ENCODE measurements at regions not wholly inside any gene's neighbourhood (a gene's known extent, or its start where the extent isn't known, plus 50 kb on each side); places are given as distances from the start of the nearest gene placed in this dataset.

DNA sequence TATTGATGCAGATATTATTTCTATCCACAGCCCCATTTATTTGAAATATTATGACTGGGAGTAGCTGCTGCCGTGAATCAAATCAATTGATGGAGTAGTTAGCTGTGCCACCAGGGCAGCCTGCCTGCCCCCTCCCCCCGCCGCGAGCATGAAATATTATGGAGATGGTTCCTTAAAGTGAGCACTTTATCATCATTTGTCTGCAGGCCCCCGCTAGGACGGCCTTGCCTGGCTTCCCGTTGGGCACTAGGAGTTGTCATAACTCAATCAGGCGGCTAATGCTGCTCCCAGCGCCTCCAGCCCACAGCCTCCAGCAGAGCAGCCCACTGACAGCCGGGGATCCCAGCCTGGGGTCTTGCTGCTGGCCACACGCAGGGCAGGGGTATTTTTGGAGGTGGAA lies 173.9 kb downstream of the SALL1 start:
- no peak overlapping the region for H3K4me3 ChIP-seq (ENCODE audit: control insufficient read depth, low read depth, low read length)
- DNase-seq (ENCODE audit: low read depth): no peak
- TF ChIP-seq, protein P1, sequence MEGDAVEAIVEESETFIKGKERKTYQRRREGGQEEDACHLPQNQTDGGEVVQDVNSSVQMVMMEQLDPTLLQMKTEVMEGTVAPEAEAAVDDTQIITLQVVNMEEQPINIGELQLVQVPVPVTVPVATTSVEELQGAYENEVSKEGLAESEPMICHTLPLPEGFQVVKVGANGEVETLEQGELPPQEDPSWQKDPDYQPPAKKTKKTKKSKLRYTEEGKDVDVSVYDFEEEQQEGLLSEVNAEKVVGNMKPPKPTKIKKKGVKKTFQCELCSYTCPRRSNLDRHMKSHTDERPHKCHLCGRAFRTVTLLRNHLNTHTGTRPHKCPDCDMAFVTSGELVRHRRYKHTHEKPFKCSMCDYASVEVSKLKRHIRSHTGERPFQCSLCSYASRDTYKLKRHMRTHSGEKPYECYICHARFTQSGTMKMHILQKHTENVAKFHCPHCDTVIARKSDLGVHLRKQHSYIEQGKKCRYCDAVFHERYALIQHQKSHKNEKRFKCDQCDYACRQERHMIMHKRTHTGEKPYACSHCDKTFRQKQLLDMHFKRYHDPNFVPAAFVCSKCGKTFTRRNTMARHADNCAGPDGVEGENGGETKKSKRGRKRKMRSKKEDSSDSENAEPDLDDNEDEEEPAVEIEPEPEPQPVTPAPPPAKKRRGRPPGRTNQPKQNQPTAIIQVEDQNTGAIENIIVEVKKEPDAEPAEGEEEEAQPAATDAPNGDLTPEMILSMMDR (conservative IDR thresholded peaks at IDR 0.05; ENCODE audit: control insufficient read depth, insufficient read depth, low read depth, low read length): no peak

DNA sequence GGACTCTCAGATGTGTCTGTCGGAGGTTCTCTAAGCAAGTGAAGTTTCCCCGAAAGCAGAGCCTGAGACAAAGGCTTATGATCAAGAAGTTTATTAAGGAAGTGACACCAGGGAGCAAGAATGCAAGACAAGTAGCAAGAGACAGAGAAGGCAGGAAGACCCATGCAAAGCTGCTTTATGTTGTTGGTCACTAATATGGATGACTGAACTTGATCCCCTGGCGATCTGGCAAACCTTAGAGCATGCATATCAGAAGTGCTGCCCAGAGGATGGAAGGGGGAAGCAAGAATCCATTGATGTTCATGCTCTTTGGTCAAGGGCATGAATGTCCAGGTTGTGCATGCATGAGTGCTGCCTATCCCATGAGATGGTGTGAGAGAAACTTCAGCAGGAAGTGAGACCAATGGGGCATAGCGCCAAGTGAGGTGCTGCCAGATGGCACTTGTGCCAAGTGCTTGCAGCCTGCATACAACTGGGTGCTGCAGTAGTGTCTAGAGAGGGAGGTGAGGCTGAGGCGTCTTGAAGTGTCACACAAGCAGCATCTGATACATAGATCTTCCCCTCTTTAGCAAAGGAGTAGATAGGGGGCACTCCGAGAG lies 176.5 kb downstream of the SALL1 start:
- TF ChIP-seq, protein P1 (conservative IDR thresholded peaks at IDR 0.05; ENCODE audit: control insufficient read depth, insufficient read depth, low read depth, low read length): no peak
- no peak for DNase-seq (ENCODE audit: low read depth)
- no peak overlapping the region for H3K4me3 ChIP-seq (ENCODE audit: control insufficient read depth, low read depth, low read length)

DNA sequence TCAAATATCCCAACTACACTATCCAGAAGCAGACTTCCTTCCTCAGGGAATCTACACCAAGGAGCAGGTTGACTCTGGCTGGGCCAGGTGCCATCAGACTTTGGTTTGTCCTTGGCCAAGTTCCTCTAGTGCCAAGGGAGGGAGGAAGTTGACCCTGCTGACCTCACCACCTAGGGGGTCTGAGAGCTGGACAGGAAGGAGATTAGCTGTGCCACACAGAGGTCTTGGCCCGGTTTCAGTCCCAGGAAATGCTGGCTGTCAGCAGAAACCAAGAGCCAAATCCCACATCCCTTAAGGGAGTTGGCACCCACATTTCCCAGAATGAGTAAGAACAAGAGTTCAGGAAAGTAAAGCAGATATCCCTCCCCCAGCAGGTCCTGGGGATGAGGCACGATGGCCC lies 178.2 kb downstream of the SALL1 start:
- H3K4me3 ChIP-seq (ENCODE audit: control insufficient read depth, low read depth, low read length): no peak overlapping the region
- DNase-seq (ENCODE audit: low read depth): no peak
- TF ChIP-seq, protein P1 (conservative IDR thresholded peaks at IDR 0.05; ENCODE audit: control insufficient read depth, insufficient read depth, low read depth, low read length): no peak

DNA sequence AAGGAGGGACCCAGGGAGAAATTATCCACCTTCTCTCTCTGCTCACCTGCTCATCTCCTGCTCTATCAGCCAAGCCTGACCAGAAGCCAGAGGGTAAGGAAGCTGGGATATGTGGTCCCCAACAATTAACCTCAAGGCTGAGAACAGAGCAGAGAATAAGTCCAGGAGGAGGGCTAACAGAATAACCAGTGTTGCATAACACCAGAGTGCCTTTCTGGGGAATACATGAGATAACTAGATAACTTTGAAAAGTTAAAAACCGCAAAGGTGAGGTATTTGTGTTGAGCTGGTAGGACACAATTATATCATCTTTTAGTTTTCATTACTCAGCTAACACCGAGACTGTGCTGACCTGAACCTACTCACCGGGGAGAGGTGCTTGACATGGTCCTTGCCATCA lies 180.8 kb downstream of the SALL1 start:
- TF ChIP-seq, protein P1 (conservative IDR thresholded peaks at IDR 0.05; ENCODE audit: control insufficient read depth, insufficient read depth, low read depth, low read length): no peak
- DNase-seq (ENCODE audit: low read depth): no peak
- H3K4me3 ChIP-seq (ENCODE audit: control insufficient read depth, low read depth, low read length): no peak overlapping the region

DNA sequence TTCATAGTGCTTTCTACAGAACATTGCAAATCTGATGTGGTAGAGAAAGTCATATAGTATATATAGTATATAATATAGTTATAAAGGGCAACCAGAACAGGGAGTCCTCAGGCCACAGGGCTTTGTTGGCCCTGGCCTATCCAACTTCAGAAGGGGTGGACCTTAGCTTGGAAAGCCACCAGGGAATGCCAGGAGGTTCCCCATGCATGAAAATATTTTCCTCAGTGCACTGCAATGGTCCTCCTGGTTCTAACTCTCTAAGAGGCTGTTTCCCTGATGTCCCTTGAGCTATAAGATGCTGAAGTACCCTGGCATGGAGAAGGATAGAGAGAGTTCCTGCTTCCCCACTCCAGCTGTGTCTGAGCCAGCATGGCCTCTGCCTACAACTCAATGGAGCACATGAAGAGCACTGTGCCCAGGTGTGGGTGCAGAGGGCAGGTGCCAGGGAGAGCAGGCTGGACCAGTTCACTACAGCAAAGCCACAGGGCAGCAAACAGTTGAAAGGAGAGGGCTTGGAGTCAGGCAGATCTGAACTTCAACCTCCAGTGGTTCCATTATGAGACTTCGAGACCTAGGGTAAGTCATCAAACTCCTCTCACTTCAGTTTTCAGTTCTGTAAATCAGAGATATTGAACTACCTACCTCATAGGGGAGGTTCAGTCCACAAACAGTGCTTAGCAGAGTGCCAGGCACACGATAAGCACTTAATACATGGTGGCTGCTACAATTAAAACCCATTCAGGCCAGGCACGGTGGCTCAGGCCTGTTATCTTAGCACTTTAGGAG lies 183.1 kb downstream of the SALL1 start:
- DNase-seq (ENCODE audit: low read depth): no peak
- TF ChIP-seq, protein P1 (conservative IDR thresholded peaks at IDR 0.05; ENCODE audit: control insufficient read depth, insufficient read depth, low read depth, low read length): no peak
- H3K4me3 ChIP-seq (ENCODE audit: control insufficient read depth, low read depth, low read length): no peak overlapping the region

DNA sequence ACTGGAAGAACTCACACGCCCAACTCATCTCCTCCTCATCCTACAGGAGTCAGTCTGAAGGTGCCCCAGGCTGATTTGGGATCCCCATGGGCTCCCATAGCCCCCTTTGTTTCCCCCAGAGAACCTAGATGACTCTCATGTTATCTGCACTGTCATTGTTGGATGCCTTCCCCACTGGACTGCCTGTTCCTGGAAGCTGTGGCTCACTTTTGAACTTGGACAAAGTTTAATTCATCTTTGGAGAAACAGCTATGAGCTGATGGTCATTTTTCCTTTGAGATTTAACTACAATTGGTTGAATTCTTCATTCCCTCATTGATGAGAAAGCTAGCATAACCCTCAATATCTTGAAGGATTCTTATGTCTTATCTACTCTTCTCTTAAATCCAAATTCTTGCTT lies 186.6 kb downstream of the SALL1 start:
- no peak for DNase-seq (ENCODE audit: low read depth)
- no peak overlapping the region for H3K4me3 ChIP-seq (ENCODE audit: control insufficient read depth, low read depth, low read length)
- TF ChIP-seq, protein P1 (conservative IDR thresholded peaks at IDR 0.05; ENCODE audit: control insufficient read depth, insufficient read depth, low read depth, low read length): no peak
